KG1 (cell line): ENCODE measurements at regions not wholly inside any gene's neighbourhood (a gene's known extent, or its start where the extent isn't known, plus 50 kb on each side); places are given as distances from the start of the nearest gene placed in this dataset.

ENCODE experiments used
- DNase-seq: peaks from one replicate; lab custom pipeline; 2025; lab: John Stamatoyannopoulos, UW

DNA sequence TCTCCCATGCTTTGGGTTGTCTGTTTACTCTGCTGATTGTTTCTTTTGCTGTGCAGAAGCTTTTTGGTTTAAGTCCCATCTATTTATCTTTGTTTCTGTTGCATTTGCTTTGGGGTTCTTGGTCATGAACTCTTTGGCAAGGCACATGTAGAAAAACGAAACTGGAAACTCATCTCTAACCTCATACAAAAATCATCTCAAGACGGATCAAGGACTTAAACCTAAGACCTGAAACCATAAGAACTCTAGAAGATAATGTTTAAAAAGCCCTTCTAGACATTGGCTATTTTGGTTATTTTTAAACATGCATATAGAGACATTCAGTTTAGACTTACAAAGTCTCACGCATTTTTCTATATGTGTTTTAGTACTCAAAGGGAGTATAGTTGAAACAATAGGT, 1164.3 kb upstream of the GYPC start:
- DNase-seq: no peak

DNA sequence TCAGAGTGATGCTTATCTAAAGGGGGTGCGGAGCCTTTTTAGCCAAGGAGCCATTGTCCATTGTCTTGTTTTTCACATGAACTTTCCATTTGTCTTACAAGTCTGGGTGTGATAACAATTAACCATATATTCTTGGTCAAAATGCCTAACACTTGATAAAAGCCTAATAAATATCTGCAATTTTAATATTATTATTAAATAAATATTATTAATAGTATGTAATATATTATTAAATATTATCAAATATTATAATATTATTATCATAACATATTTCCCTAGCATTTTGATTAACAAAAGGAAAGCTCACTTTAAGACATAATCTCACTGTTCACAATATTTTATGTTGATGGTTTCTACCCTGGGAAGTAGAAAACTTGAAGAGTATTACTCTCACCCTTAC, 1143.6 kb upstream of the GYPC start:
- no peak for DNase-seq

DNA sequence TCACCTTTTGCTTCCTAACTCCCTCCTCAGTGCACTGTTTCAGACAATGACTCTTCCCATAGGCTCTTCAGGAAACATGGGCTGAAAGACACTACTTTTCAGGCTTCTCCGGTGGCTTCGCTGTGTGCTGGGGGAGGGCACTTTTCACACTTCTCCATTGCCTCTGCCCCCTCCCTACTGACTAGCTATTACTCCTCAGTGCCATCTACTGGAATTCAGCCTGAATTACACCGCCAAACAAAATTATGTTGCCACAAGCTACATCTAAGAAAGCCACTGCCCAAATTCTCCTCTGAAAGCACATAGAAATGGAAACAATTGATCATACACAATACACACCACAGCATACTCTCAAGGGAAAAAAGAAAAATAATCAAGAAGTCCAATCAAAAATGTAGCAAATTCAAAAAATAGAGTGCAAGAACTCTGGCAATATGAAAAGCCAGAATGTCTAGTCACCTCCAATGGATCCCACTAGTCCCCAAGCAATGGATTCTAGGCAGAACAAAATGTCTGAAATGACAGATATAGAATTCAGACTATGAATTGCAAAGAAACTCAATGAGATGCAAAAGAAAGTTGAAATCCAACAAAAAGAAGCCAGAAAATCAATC, 1139.4 kb upstream of the GYPC start:
- peak; percentile 4 for DNase-seq

DNA sequence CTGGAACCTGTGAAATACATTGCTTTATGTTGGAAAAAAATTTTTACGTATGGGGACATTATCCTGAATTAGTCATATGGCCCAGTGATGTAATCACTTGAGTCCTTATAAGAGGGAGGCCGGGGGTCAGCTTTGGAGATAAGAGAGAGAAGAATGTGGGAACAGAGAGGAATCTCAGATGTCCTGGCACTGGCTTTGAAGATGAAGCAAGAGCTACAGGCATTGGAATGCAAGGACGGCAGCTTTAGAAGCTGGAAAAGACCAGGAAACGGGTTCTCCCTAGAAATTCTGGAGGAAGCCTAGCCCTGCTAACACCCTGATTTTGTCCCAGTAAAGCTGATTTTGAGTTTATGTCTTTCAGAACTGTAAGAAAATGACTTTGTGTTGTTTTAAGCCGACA, 1129.9 kb upstream of the GYPC start:
- no peak for DNase-seq

DNA sequence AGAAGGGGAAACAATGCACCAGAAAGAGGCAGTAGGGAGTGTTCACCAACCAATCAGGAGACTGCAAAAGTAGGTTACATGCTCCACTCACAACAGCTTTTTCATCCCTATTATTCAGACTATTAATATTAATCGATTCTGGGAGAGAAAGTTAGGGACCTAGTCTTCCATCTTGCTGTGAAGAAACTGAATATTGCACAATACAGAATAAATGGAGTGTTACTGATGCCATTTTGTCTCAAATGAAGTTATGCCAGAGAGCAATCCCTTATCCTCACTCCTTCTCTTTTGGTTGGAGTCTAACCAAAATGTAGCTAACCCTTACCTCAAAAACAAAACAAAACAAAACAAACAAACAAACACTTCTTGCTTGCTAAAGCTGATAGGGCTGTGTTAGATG, 1120.9 kb upstream of the GYPC start:
- no peak for DNase-seq

DNA sequence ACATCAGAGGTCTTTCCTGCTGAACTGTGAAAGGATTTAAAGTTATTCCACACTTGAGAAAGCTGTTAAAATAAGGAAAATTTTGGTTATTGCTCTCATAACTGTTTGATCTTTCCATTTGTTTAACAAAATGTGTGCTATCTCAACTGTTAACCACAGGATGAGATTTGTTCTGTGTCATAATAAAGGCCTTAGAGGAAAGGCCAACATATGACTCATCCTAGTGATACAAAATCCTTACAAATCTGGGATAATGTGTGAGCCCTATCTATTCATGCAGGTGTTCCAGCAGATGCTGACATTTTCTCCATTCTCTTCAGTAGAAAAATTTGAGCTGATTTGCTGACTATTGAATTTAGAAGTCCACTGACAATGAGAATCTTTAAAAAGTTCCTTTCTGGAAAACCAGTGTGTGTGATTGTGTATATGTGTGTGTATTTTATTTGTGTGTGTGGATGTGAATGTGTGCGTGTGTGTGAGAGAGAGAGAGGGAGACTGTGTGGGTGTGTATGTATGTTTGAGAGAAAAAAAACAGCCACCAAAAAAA, 1111.9 kb upstream of the GYPC start:
- no peak for DNase-seq

DNA sequence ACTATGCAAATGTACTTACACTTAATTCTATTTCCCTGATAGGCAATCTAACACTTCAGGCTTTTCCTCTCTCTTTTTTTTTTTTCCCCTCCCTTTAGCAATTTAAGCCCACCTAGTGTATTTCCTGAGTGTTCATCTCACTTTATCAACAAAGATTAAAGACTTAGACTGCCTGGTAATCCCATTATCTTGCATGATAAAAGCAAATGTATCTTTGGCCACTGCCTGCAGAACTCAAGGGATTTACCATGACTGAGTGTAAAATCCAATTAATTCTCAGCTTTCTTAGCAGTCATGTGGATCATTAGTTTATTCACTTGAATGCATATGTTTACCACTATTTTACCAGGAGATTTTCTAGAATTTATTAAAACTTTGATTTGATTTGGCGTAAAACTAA, 1102.2 kb upstream of the GYPC start:
- no peak for DNase-seq

DNA sequence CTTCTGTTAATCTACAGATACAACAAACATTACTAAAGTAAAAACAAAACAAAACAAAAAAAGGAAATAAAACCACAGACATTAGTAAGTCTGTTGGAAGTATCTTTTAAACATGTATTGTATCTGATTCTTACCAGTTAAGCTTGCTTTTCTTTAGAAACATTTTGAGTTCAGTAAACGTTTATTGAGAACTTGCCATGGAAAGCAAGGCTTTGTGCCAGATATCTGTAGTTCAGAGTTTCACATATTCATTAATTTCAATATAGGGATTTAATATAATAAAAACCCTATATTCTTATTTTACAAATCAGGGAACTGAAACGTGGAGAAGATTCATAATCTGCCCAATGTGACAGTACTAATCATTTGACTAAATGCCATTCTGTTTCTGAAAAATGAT, 1101.0 kb upstream of the GYPC start:
- no peak for DNase-seq

DNA sequence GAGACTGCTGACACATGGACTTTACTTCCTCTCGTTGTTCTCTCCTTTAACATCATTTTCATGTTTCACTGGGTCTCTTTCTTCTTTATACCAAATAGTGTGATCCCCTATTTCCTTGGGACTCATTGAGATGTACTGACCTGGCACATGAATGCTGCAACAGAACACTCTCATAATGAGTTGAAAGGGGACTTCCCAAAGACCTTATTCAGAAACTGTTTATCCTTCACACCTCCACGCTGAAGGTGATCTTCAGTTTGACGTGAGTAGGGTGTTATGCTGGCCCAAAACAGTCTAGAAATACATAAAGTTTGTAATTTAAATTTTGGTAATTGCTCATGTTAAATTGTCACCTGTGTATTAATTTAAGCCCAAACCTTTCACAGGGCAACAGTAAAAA, 1096.8 kb upstream of the GYPC start:
- no peak for DNase-seq

DNA sequence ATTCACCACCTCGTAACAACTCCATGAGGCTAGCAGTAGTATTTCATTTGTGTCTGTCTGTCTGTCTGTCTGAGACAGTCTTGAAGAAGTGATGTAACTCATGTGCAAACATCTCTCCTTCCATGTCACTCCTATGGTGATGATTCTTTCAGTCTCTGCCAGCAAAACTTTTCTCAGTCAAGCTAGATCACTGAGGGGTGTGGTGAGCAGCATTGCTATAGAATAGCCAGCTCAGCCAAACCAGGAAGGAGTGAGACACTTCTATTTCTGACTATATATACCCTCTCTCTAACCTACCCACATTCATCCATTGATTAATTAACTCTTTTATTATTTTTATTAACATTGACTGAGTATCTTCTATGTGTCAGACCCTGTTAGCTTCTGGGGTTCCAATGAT, 1095.1 kb upstream of the GYPC start:
- no peak for DNase-seq

DNA sequence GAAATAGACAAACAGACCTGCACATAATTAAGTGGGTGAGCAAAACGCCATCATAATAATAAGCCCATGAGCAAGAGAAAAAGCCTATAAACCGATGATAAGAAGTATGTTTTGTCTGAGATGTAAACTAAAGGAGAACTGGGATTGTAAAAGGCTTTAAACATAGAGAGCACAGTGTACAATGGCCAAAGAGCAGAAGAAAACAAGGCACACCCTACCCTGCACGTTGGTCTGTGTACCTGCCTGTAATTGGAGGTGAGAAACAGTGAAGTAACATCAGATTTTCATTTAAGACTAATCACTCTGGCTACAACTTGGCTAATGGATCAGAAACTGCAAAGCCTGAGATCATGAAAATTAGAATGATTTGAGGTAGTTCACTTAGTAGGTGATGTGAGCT, 1094.7 kb upstream of the GYPC start:
- DNase-seq: no peak

DNA sequence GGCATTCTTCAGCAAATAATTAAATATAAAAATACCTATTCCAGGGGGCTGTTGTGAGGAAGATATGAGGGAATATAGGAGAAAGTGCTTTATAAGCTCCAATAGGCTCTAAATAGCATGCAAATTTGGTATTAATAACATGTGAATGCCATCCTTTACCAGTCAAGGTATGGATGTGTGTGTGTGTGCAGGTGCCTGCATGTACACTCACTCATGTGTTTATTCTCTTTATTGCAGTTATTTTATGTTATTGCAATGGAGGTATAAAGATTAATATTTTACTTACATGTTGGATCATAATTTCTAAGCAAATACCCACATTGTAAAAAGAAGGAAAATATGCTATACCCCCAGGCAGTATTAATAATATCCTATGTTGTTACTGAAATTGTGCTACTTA, 1093.0 kb upstream of the GYPC start:
- DNase-seq: no peak

DNA sequence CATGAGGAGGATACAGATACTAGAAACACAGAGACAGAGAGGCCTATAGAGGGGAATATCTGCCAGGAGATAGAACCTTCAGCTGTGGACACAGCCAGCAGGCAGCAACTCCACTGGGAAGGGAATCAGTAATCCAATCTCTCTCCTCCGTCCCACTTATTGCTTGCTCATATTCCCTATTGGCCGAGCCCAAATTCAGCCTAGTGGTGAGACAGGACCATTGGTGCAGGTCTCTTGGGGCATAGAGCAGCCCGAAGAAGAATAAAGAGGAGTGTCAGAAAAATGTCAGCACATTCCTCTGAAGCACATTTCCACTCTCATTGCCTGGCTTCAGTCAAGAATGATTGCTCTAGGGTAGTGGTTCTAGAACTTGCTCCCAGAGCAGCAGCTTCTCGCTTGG, 1091.5 kb upstream of the GYPC start:
- no peak for DNase-seq

DNA sequence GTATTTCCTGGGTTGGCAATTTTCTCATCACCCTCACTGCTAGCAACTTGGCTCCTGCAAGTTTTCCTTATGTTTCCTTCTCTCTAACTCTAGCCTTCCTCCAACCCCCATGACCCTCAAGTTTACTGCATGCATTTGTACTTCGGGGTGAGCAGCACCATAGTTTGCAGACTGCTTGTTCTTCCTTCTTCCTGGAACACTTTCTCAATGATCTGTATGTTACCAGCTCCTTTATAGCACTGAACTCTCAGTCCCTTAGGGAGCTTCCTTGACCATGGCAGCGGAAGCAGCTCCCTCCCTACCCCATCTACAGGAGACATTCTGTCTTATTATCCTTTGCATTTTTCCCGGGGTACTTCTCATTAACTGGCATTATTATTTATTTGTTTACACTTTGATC, 1089.5 kb upstream of the GYPC start:
- no peak for DNase-seq

DNA sequence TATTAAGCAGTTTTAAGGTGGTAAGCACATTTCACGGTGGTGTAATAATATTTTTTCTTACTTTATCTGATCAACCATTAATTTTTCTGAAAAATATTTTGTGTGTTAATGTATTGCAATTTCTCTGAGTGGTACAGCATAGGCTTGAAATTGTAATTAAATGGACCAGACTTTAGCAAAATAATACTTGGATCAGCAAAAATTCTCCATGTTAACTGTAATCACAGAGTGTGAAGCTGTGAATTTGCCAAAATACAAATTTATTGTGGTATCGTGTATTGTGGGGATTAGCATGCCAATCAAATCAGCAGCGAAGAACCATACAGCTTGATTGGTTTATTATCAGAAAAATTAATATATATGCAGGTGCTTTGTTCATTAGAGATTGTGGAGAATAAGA, 1088.9 kb upstream of the GYPC start:
- DNase-seq: no peak

DNA sequence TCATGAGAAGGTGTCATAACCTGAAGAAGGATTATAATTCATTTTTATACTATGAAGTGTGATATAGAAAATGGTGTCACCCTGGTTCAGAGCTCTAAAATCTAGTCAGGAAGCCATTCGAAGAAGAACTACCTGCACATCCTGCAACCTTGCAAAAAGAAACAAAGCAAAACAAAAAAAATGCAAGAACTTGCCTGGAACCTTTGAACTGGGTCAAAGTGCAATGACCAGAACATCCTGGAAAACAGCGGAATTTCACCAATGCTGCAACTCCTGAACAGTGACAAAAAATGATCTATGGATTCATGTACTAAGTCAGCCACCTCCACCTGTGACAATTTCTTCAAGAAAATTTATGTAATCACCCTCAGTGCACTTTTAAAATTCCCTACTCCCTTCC, 1083.3 kb upstream of the GYPC start:
- no peak for DNase-seq

DNA sequence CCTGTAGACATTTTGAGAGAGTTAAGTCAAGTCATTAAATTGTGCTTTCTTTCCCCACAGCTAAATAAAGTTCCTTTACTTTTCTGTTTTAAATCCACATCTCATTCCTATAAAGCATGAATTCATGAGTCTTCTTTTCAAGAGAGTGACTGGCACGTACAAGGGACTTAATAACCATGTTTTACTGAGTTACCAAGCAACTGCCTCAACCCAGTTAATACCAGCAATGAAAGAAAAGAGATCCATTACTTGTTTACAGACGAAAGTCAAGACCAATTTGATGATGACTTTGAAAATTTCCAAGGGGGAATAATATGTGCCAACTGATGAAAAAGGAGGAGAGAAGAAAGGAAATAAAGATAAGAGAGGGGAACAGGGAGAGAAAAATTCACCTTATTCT, 1082.5 kb upstream of the GYPC start:
- no peak for DNase-seq

DNA sequence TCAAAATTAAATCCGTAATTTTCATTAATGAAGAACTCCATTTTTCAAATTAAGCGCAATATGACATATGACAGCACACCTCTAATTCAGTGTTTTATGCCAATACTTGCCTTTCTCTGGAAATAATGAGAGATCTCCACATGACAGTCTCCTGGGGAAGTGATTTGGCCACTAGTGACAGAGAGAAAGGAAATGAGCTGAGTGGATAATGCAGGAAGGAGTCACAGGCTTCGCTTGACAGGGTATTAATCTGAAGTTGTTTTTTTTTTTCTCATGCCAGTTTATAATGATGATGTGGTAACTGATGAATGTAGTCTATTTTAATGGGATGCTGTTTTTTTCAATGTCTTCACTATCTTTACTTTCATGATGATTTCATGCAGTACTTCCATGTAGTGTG, 1079.4 kb upstream of the GYPC start:
- no peak for DNase-seq

DNA sequence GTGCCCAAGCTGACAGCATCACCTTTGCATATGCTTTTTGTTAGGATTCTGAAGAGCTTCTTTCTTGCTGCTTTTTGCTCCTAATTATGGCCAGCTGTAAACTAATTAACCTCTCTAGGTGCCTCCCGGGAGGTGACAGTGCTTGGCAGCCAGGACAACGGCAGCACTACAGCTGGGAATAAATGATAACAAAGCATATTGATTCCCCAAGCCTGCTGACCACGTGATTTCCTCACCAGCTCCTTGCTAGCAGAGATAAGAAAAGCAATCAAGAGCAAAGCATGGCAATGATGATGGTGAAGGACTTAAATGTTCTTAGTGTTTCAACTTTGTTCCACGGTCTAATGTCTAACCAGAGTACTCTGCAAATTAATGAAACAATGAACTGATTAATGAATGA, 1074.4 kb upstream of the GYPC start:
- DNase-seq: no peak

DNA sequence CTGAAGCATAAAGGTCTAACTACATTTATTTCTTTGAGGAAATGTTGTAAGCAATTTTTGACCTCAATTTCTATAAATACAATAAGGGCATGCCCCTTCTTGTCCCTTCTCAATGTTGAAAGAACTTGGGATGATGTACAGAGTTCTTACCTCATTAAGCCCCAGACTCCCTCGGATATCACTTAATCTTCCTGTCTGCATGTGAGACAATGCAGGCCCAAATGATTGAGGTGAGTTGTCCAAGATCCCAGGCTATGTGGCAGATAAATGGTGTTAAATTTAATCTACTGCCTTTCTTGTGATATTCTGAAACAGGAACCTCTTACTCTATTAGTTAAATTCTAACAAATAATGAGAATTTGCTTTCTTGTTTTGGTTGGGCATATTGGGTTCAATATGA, 1073.4 kb upstream of the GYPC start:
- no peak for DNase-seq

DNA sequence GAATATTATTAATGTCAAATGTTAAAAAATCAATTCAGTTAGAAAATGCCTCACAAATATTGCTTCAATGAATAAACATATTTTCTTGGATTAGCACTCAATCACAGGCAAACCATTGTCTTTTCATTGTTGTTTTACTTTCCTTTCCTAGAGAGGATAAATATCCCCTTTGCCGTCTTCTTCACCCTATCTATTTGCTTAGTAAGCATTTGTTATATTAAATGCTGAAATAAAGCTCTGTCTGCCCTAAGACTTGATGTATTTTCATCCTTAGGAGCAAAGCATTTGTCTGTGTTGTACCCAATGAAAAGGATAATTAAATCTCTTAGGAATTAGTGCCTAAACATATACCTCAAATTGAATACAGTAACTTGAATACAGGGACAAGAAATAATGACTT, 1071.2 kb upstream of the GYPC start:
- no peak for DNase-seq

DNA sequence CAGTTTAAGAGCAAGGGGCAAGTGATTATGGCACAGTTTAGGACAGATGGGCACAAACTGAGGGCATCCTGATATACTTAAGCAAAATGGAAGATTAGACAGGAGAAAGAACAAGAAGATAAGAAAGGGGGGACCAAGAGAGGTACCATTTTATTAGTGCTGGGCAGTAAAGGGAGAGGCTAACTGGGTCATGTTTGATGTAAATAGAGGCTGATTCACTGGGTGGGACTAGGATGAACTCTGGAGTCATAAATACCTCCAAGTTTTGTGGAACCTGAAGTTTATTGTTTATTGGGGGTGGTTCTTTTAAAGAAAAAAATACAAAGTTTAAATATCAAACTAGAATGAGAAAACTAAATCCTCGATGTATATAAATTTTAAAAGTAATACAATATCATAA, 1067.2 kb upstream of the GYPC start:
- no peak for DNase-seq

DNA sequence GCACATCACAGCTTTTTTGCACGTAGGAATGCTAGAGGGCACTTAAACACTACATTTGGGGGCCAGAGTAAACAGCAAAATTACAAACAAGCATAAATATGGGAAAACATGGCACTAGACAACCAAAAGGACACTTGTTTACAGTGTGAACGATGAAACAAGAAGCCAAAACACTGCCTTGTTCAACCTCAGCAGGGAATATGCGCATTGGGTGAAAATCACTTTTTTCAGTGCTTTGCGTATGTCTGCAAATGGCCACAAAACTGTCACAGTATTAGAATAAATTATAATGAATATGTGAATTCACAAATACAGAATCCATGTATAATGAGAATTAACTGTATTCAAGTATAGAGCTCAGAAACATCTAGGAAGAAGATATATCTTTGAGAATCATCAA, 1064.0 kb upstream of the GYPC start:
- DNase-seq: no peak

DNA sequence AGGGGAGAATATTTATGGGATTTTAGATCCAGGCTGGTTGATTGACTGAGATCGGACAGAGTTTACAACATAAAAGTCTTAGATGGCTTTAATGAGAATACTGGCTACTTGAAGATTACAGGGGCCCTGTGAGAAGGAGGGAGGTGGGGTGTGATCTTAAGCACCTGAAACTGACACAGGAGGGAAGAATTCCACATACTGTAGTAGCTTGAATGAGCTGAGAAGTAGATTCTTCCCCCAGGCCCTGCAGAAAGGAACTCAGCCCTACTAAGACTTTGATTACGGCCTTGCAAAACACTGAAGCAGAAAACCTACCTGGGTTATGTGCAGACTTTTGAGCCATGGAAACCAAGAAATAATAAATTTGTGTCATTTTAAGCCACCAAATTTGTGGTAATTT, 1062.9 kb upstream of the GYPC start:
- DNase-seq: no peak

DNA sequence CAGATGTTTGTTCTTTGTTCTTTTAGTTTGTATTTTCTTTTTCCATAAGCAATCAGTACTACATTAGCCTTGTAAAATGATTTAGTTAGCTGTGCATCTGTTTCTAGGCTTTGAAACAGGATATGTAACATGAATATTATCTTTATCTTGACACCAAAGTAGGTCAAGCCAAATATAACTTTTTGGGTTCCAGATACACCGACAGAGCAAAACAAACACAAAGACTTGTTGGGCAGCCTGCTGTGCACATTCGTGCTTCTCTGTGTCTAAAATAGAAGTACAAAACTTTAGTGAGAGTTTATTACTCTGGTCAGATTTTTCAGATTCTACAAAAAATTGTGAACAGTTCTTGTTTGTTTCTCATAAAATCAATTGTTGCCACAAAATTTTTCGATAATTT, 1059.3 kb upstream of the GYPC start:
- no peak for DNase-seq
